Activated T-cell treated with anti-CD3 and anti-CD28 coated beads for 4 hours (primary cell): ENCODE measurements at regions not wholly inside any gene's neighbourhood (a gene's known extent, or its start where the extent isn't known, plus 50 kb on each side); places are given as distances from the start of the nearest gene placed in this dataset.

Source experiments
- DNase-seq: peaks from one replicate; pipeline ENCODE4 v3.0.0-alpha.2; 2020

- no peak for DNase-seq
Observed at GRCh38 chr1:96999191-96999590, 277.6 kb downstream of the PTBP2 start.

GRCh38 chr1:97004054-97004453 lies 282.5 kb downstream of the PTBP2 start:
- DNase-seq = no peak

- no peak for DNase-seq
Observed at GRCh38 chr1:97004743-97005142, 283.2 kb downstream of the PTBP2 start.

- no peak for DNase-seq
Observed at GRCh38 chr1:97006044-97006661, 284.6 kb downstream of the PTBP2 start.

GRCh38 chr1:97007840-97008604 lies 286.4 kb downstream of the PTBP2 start:
- DNase-seq = no peak

GRCh38 chr1:97010566-97011264 lies 289.1 kb downstream of the PTBP2 start:
- DNase-seq = no peak

GRCh38 chr1:97013136-97013535 lies 291.6 kb downstream of the PTBP2 start:
- DNase-seq = no peak

GRCh38 chr1:97013941-97014340 lies 292.4 kb downstream of the PTBP2 start:
- DNase-seq = no peak

- DNase-seq = no peak
Observed at GRCh38 chr1:97014426-97014825, 292.8 kb downstream of the PTBP2 start.

- no peak for DNase-seq
Observed at GRCh38 chr1:97017895-97018294, 296.3 kb downstream of the PTBP2 start.
